GM21360 (cell line): ENCODE measurements at regions not wholly inside any gene's neighbourhood (a gene's known extent, or its start where the extent isn't known, plus 50 kb on each side); places are given as distances from the start of the nearest gene placed in this dataset.

ENCODE experiments used
- ATAC-seq: cut with Tn5 transposase; IDR thresholded peaks from one replicate; pipeline ENCODE4 v1.9.1; 2021; ENCODE audit warnings: mild to moderate bottlenecking, moderate library complexity; ENCODE audit not compliant: unreplicated experiment

GRCh38 chr3:152051501-152052404, 178.3 kb downstream of the SUCNR1 start:
- peak; percentile 70 for ATAC-seq

GRCh38 chr3:152053866-152054265, 180.4 kb downstream of the SUCNR1 start:
- no peak for ATAC-seq

DNA sequence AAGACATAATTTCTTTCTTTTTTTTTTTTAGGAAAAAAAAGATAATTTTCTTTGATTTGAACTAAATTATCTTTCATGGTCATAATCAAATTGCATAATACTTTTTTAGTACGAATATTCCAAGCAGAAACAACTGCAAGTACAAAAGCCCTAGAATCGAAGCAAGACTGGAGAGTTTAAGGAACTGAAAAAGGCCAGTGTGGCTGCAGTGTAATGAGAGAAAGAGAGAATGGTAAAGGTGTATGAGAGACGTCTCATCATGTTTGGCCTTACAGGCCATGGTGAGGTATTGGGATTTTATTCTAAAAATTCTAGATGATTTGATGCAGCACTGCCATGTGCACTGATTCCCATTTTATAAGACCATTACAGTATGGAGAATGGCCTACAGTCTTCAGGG, 180.9 kb downstream of the SUCNR1 start:
- no peak for ATAC-seq

- ATAC-seq, result no peak
Measured at GRCh38 chr3:152056073-152056472, 182.6 kb downstream of the SUCNR1 start.

- no peak for ATAC-seq
Measured at GRCh38 chr3:152056481-152056880, 183.0 kb downstream of the SUCNR1 start.

DNA sequence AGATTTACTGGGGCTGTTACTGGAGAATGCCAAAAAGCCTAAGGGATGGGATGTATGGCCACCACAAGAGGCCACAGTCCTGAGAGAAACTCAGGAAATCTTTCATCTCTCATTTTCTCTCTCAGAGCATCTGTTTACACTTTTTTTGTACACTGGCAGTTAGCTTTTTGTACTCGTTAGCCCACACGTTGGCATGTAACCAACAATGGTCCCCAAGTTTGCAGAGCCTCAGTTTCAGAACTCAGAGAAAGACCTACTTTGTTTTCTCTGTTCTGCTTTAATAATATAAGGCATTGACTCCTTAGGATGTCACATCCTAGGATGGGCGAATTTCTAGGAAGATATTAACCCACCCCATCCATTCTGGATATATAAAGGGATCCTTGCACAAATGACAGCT, 183.5 kb downstream of the SUCNR1 start:
- ATAC-seq, result no peak

DNA sequence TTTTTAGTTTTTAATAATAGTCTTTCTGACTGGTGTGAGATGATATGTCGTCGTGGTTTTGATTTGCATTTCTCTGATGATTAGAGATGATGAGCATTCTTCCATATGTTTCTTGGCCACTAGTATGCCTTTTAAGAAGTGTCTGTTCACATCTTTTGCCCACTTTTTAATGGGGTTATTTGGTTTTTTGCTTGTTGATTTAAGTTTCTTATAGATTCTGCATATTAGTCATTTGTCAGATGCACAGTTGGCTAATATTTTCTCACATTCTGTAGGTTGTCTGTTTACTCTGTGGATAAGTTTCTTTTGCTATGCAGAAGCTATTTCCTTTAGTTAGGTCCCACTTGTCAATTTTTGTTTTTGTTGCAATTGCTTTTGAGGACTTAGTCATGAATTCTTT, 185.4 kb downstream of the SUCNR1 start:
- ATAC-seq, result no peak

- no peak for ATAC-seq
Measured at GRCh38 chr3:152060701-152061100, 187.3 kb downstream of the SUCNR1 start.

DNA sequence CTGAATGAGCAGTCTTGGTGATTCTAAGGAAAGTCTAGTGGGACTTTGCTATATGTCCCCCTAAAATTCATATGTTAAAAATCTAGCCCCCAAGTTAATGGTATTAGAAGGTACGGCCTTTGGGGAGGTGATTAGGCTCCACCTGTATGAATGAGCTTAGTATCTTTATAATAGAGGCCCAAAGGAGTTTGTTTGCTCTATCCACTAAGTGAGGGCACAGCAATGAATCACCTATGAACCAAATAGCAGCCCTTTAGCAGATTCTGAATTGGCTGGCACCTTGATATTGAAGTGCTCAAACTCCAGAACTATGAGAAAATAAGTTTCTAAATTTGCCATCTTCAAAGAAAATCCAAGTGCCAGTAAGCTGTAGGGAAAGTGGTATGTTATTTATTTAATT, 187.9 kb downstream of the SUCNR1 start:
- ATAC-seq, result no peak

DNA sequence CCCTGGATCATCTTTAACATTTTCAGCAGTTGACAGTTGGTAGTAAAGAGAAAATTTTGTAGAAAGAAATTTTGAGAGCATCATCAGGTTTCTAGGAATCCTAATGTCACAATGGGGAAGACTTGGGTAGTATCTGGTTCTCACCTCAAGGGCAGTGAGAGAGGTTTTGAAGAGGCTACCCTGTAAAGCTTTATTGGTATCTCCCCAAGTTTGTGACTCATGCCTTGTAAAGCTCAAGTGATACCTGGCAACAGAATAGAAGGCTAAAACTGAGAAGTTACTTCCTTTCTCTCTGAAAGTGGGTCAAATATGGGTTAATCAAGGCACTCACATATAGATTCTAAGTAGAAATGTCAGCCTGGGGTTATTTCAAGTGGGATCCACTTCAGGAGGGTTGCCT, 196.4 kb downstream of the SUCNR1 start:
- no peak for ATAC-seq

DNA sequence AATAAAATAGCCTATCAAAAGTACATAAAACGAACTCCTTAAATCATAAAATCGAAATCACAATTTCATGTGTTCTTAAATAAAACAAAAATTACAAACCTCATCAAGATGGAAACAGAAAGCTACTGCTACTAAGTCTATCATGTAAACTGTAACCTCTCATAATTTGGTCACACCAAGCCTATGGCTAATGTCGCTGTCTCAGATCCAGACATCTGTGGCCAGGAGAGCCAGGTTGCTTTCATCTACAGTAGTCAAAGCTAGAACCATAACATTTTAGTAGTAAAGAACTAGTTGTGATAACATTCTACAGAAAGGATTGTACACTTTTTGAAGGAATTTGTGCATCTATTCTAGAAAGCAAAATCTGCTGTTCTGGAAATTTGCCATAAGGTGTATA, 197.4 kb upstream of the MBNL1 start:
- ATAC-seq, result no peak

DNA sequence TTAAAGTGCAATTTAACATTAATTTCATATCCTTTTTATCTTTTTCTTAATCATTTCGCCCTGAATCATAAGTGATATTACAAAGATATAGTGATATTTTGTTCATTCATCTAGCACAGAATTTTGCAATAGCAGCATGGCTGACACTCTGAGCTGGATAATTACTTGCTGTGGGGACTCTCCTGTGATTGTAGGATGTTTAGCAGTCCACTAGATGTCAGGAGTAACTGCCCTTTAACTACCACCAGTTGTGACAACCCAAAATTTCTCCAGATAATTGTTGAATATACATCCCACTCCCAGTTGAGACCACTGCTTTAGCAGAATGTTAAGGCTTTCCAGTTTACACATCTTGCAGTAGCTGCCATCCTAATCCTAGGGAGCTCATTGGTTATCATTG, 196.8 kb upstream of the MBNL1 start:
- no peak for ATAC-seq

- ATAC-seq, result no peak
Measured at GRCh38 chr3:152073267-152073666, 195.5 kb upstream of the MBNL1 start.

GRCh38 chr3:152076148-152076547, 192.6 kb upstream of the MBNL1 start:
- no peak for ATAC-seq

DNA sequence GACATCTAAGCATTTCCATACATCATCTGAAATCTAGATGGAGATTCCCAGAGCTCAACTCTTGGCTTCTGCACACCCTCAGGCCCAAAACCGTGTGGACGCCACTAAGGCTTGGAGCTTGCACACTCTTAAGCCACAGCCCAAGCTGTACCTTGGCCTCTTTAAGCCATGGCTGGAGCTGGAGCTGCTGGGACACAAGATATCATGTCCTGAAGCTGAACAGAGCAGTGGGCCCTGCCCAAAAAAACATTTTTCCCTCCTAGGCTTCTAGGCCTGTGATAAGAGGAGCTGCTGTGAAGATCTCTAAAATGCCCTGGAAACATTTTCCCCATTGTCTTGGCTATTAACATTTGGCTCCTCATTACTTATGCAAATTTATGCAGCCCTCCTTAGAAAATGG, 188.7 kb upstream of the MBNL1 start:
- no peak for ATAC-seq

- no peak for ATAC-seq
Measured at GRCh38 chr3:152083135-152083534, 185.6 kb upstream of the MBNL1 start.

DNA sequence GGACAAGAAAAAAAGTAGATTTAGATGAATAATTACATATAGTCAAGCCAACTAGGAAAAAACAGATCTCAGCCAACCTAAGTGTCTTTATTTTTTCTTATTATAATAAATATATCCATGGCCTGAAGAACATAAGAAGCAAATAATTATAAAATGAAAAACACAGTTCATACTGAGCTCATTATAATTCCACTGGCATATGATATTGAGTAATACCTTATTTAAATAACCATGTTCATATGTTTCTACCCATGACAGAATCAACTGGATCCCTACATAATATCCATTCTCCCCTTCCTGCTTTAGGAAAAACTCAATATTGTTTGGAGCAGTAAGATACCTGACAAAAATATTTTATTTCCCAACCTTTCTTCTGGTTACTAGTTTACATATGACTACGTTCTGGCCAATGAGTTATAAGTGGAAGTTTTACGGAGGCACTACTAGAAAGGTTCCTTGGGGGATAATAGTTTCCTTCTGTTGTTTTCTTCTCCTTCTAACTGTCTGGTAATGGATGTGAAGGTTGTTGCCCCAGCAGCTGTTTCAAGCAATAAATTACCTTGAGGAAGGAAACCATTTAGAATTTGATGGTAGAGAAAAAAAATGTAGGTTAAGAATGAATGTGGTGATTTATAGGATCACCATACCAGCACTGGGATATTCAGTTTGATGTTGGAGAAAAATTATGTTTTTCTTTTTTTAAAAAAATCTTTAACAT, 184.1 kb upstream of the MBNL1 start:
- ATAC-seq, result no peak

DNA sequence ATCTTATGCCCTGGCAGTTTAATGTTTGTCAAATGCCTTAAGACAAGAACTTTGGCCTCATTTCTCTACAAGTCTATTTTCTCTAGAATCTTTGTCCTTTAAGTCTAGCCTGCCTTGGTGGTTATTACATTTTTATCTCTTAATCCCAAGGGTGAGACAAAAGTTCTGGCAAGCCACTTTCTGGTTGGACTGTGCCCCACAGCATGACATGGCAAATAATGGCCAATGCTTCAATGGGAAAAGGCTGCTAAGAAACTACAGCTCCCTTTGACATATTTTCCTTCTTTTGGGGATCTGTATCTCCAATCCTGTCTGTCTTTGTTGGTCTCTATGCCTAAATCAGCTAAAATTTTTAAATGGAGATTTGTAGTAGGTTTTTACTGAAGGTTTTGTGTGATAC, 181.6 kb upstream of the MBNL1 start:
- ATAC-seq, result no peak

DNA sequence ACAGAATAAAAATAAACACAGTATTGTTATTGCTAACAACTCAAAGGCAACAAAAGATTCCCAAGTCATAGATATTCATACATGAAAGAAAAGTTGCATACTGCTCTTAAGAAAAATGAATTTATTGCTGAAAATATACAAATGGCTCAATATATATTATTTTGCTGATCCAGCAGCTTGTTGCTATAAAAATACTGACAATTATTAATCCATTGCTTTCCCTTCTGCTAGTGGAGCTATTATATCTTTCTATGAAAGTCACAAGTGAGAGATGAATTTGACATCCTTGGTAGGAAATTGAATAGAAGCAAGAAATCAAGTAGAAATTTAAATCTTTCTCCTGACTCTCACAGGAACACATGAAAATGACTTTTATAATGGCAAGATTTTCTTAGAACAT, 179.2 kb upstream of the MBNL1 start:
- ATAC-seq, result no peak

DNA sequence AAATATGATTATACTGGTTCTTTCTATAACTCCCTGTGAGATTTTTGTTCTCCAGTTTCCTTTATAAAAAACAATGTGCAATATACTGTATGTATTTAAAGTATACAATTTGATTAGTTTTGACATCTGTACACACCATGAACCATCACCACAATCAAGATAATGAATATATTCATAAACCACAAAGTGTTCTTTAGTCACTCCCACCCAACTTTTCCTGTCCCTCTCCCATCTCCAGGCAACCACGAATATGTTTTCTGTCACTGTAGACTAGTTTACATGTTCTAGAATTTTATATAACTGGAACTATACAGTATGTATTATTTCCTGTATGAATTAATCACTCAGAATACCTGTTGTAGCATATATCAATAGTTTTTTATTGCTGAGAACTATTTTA, 177.0 kb upstream of the MBNL1 start:
- no peak for ATAC-seq

GRCh38 chr3:152093901-152094300, 174.8 kb upstream of the MBNL1 start:
- ATAC-seq, result no peak

DNA sequence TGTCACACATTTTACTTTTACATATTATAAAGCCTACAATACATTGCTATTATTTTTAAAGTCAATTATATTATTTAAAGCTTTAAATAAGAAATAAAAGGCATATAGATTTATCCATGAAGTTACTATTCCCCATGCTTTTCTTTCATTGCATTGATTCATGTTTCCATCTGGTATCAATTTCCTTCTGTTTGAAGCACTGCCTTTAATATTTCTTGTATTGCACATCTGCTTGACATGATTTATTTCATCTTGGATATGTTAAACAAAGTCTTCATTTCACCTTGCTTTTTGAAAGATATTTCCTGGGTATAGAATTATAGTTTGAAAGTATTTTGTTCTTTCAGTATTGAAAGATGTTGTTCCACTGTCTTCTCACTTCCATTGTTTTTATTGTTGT, 174.3 kb upstream of the MBNL1 start:
- no peak for ATAC-seq
